Prostate gland (tissue), 2 donors: ENCODE measurements at regions not wholly inside any gene's neighbourhood (a gene's known extent, or its start where the extent isn't known, plus 50 kb on each side); places are given as distances from the start of the nearest gene placed in this dataset.

Source experiments
- CTCF ChIP-seq, 4 experiments: fragments of 200-600 bp in 2 of 4; fragments of 450-650 bp in 2 of 4; sonication (generic) in 2 of 4; IDR thresholded peaks; 1 replicate in 3 of 4; 2 replicates in 1 of 4; pipeline ENCODE4 v1.5.1; 2016 to 2019; ENCODE audit warnings: antibody characterized with exemption in 4 of 4, mild to moderate bottlenecking in 2 of 4, moderate library complexity in 2 of 4
- POLR2A ChIP-seq: fragments of 450-650 bp; IDR thresholded peaks from one replicate; pipeline ENCODE4 v1.6.1; 2016; ENCODE audit warnings: antibody characterized with exemption, mild to moderate bottlenecking

GRCh38 chr3:90080988-90081387, 973.6 kb downstream of the EPHA3 start:
- no peak for TF ChIP-seq CTCF (IDR thresholded peaks at IDR 0.05)
- TF ChIP-seq POLR2A: no peak
